Endothelial cell of umbilical vein (primary cell): ENCODE measurements at regions not wholly inside any gene's neighbourhood (a gene's known extent, or its start where the extent isn't known, plus 50 kb on each side); places are given as distances from the start of the nearest gene placed in this dataset.

ENCODE experiments used
- BruUV-seq: library from RNA; stranded (reverse); fragments of 400-500 nt; replicated peaks from 2 replicates; lab custom pipeline; 2021; lab: Mats Ljungman, UMichigan
- CTCF ChIA-PET: fragments of 300-600, 350-600 bp; sonication (Branson Sonifier 250); formaldehyde crosslinking; loops from one replicate; lab custom pipeline; 2021; ENCODE audit warnings: antibody characterized with exemption, inconsistent platforms; lab: Charles Lee
- POLR2A ChIA-PET: fragments of 300-600, 350-600 bp; sonication (Branson Sonifier 250); formaldehyde crosslinking; loops from one replicate; lab custom pipeline; 2021; ENCODE audit warnings: antibody characterized with exemption, inconsistent platforms; lab: Charles Lee
- DNase-seq: peaks from one replicate; pipeline ENCODE4 v3.0.0-alpha.2; 2011; ENCODE audit warnings: low read depth, low spot score
- FAIRE-seq: peaks from 2 replicates; lab custom pipeline; 2011; peaks lifted over from hg19 to GRCh38; lab: Jason Lieb, UNC
- H2AFZ ChIP-seq: 2 replicates; pipeline ENCODE4 v1.6.0; 2012; ENCODE audit warnings: low read depth, low read length, control low read depth, inconsistent platforms
- H3K27ac ChIP-seq: 2 replicates; pipeline ENCODE4 v1.5.1; 2011; ENCODE audit warnings: low read depth, mild to moderate bottlenecking, control low read depth, low read length, moderate library complexity; ENCODE audit not compliant: insufficient read depth
- H3K27me3 ChIP-seq, 2 experiments: 2 replicates each; pipeline versions ENCODE4 v1.6.0 to v1.6.1; 2011; ENCODE audit warnings: low read length in 2 of 2, mixed read lengths in 1 of 2; ENCODE audit not compliant: control insufficient read depth in 2 of 2, insufficient read depth in 2 of 2
- H3K36me3 ChIP-seq, 2 experiments: 2 replicates in 1 of 2; 3 replicates in 1 of 2; pipeline ENCODE4 v1.5.1; 2011; ENCODE audit warnings: low read length in 2 of 2, mild to moderate bottlenecking in 1 of 2, moderate library complexity in 1 of 2; ENCODE audit not compliant: control insufficient read depth in 2 of 2, insufficient read depth in 2 of 2; ENCODE audit errors: extremely low read depth in 1 of 2
- H3K4me1 ChIP-seq: 3 replicates; pipeline ENCODE4 v1.5.1; 2011; ENCODE audit warnings: mild to moderate bottlenecking, low read length; ENCODE audit not compliant: control insufficient read depth, insufficient read depth; ENCODE audit errors: extremely low read depth
- H3K4me2 ChIP-seq: 2 replicates; pipeline ENCODE4 v1.6.1; 2011; ENCODE audit warnings: low read length, control low read depth, mixed read lengths; ENCODE audit not compliant: insufficient read depth
- H3K4me3 ChIP-seq, 3 experiments: fragments of 200-600 bp in 1 of 3; sonication (generic), shearing (Covaris generic) in 1 of 3; replicated peaks in 1 of 3; 2 replicates each; pipeline ENCODE4 v1.5.1; 2011 to 2016; ENCODE audit warnings: control low read depth in 3 of 3, low read length in 3 of 3, mild to moderate bottlenecking in 2 of 3, inconsistent platforms in 1 of 3, low read depth in 1 of 3, moderate library complexity in 1 of 3; ENCODE audit not compliant: insufficient read depth in 1 of 3
- H3K79me2 ChIP-seq: 2 replicates; pipeline ENCODE4 v1.6.0; 2012; ENCODE audit warnings: low read length, inconsistent platforms; ENCODE audit not compliant: control insufficient read depth, insufficient read depth
- H3K9ac ChIP-seq: replicated peaks from 2 replicates; pipeline ENCODE3; 2011; ENCODE audit warnings: low read length, control low read depth; ENCODE audit not compliant: insufficient read depth; ENCODE audit errors: extremely low read depth
- H3K9me1 ChIP-seq: replicated peaks from 3 replicates; pipeline ENCODE4 v1.6.0; 2011; ENCODE audit warnings: mild to moderate bottlenecking, low read length; ENCODE audit not compliant: control insufficient read depth, insufficient read depth; ENCODE audit errors: extremely low read depth
- H3K9me3 ChIP-seq: replicated peaks from 2 replicates; pipeline ENCODE4 v1.5.1; 2012; ENCODE audit warnings: low read length, inconsistent platforms; ENCODE audit not compliant: control insufficient read depth, insufficient read depth
- H4K20me1 ChIP-seq: replicated peaks from 2 replicates; pipeline ENCODE3; 2011; ENCODE audit warnings: mild to moderate bottlenecking, low read length; ENCODE audit not compliant: control insufficient read depth, insufficient read depth; ENCODE audit errors: extremely low read depth
- EZH2 ChIP-seq: IDR thresholded peaks from 2 replicates; pipeline ENCODE4 v1.6.1; 2012; ENCODE audit warnings: borderline replicate concordance, low read depth, mild to moderate bottlenecking, moderate library complexity, low read length, inconsistent platforms; ENCODE audit not compliant: severe bottlenecking
- GATA2 ChIP-seq: IDR thresholded peaks from 2 replicates; pipeline ENCODE4 v1.7.0; 2011; ENCODE audit warnings: low read depth, mild to moderate bottlenecking, moderate library complexity, mixed read lengths, low read length; ENCODE audit not compliant: insufficient read length, insufficient read depth
- JUN ChIP-seq: IDR thresholded peaks from 2 replicates; pipeline ENCODE4 v1.6.1; 2011; ENCODE audit warnings: borderline replicate concordance, low read depth; ENCODE audit not compliant: insufficient read length, insufficient read depth
- MAX ChIP-seq: IDR thresholded peaks from 2 replicates; pipeline ENCODE4 v1.6.1; 2011; ENCODE audit not compliant: insufficient read depth, insufficient read length
- MYC ChIP-seq: IDR thresholded peaks from one replicate; pipeline ENCODE4 v1.6.1; 2011; ENCODE audit warnings: mild to moderate bottlenecking, low read depth, low read length
- POLR2A ChIP-seq: IDR thresholded peaks from 2 replicates; pipeline ENCODE4 v1.6.1; 2012; ENCODE audit warnings: low read depth, mild to moderate bottlenecking, control low read depth, low read length
- POLR2AphosphoS5 ChIP-seq: IDR thresholded peaks from 2 replicates; pipeline ENCODE4 v1.6.1; 2012; ENCODE audit warnings: low read depth, mild to moderate bottlenecking, control low read depth, low read length, moderate library complexity; ENCODE audit not compliant: insufficient read depth
- dilution Hi-C: fragments of 300-500 bp; cut with MboI; formaldehyde crosslinking; loops from one replicate; pipeline ENCODE4 v1.15.0; 2019; ENCODE audit warnings: low sequenced_read_pairs; ENCODE audit not compliant: extremely low pct_ligation_motif_present
- intact Hi-C: fragments of 100-400 bp; cut with micrococcal nuclease; formaldehyde crosslinking; loops from one replicate; pipeline ENCODE4 v1.10.0; 2022
- TF ChIP-seq, protein P1 (sequence below), 2 donors: IDR thresholded peaks; 1 replicate in 1 of 2; 2 replicates in 1 of 2; pipeline ENCODE4 v1.5.1; 2011; ENCODE audit warnings: low read length in 2 of 2, mild to moderate bottlenecking in 2 of 2, moderate library complexity in 2 of 2, control low read depth in 1 of 2, inconsistent platforms in 1 of 2, low read depth in 1 of 2; ENCODE audit not compliant: insufficient read depth in 1 of 2; ENCODE audit errors: extremely low read depth in 1 of 2

DNA sequence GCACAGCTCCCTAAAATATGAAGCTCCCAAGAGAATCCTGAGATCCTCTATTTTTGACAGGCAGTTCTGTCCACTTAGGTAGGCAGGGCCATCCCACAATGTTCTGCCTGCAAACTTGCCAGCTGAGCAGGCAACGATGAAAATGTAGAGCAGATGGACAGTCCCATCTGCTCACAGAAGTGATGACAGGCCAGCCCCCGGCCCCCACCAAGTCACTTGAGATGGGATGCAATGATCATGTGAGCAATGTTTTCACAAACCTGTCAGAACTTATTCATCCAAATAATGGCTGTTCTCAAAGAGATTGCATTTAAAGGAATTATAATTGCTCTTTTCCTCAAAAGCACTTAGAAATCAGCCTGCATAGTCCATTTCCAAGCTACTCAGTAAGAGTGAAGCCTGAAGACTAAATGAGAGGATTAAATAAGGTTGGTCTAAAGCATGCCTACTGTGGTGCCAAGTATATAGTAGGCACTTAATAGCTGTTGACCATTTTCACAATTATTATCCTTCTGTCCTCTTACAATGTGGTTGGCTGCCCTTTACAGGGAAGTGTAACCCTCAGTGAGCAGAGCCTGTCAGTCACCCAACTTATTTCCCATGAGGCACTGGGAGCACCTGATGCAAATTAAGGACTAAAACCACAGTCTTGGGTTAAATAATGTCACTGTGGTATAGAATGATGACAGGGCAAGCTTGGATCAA is 301.2 kb downstream of the FGFR2 start:
- no peaks in the 10 kb centered on the region for H4K20me1 ChIP-seq
- no peaks in the 10 kb centered on the region for H3K9me1 ChIP-seq
- intact Hi-C loops: no loop called here
- no peak overlapping the region for H3K4me2 ChIP-seq
- H3K9me3 ChIP-seq: no peaks in the 10 kb centered on the region
- no peak overlapping the region for H3K9ac ChIP-seq
- dilution Hi-C loops: no loop called here
- no peak overlapping the region for H3K4me3 ChIP-seq
- no peak for TF ChIP-seq MAX
- no peak for TF ChIP-seq POLR2AphosphoS5
- TF ChIP-seq MYC: no peak
- no peak for TF ChIP-seq GATA2
- TF ChIP-seq POLR2A: no peak
- no peak for TF ChIP-seq JUN
- TF ChIP-seq EZH2: no peak
- TF ChIP-seq, protein P1, sequence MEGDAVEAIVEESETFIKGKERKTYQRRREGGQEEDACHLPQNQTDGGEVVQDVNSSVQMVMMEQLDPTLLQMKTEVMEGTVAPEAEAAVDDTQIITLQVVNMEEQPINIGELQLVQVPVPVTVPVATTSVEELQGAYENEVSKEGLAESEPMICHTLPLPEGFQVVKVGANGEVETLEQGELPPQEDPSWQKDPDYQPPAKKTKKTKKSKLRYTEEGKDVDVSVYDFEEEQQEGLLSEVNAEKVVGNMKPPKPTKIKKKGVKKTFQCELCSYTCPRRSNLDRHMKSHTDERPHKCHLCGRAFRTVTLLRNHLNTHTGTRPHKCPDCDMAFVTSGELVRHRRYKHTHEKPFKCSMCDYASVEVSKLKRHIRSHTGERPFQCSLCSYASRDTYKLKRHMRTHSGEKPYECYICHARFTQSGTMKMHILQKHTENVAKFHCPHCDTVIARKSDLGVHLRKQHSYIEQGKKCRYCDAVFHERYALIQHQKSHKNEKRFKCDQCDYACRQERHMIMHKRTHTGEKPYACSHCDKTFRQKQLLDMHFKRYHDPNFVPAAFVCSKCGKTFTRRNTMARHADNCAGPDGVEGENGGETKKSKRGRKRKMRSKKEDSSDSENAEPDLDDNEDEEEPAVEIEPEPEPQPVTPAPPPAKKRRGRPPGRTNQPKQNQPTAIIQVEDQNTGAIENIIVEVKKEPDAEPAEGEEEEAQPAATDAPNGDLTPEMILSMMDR (IDR thresholded peaks at IDR 0.05; ENCODE audit: extremely low read depth in 1 of 2, insufficient read depth in 1 of 2, low read depth in 1 of 2, low read length in 2 of 2): no peak
- no peaks in the 10 kb centered on the region for H3K79me2 ChIP-seq
- ChIA-PET POLR2A (no interaction called here), CTCF (no interaction called here)
- no TSS peak for BruUV-seq
- no peak overlapping the region for H2AFZ ChIP-seq
- FAIRE-seq (no peak), DNase-seq (no peak)
- no peaks in the 10 kb centered on the region for H3K36me3 ChIP-seq
- H3K27me3 ChIP-seq: no peaks in the 10 kb centered on the region
- H3K4me1 ChIP-seq: no peaks in the 10 kb centered on the region
- no peak overlapping the region for H3K27ac ChIP-seq
